IMR-90 (cell line): ENCODE measurements at regions not wholly inside any gene's neighbourhood (a gene's known extent, or its start where the extent isn't known, plus 50 kb on each side); places are given as distances from the start of the nearest gene placed in this dataset.

Experiments used
- ATAC-seq: fragments of 200-7000 bp; cut with Tn5 transposase; 2 replicates; pipeline ENCODE4 v1.9.1; 2020; ENCODE audit warnings: low read depth, mild to moderate bottlenecking, moderate library complexity
- BruUV-seq: library from RNA; stranded (reverse); fragments of 400-500 nt; replicated peaks from 2 replicates; lab custom pipeline; 2021; lab: Mats Ljungman, UMichigan
- CTCF ChIA-PET: fragments of 300-600 bp; formaldehyde crosslinking; extraction: SDS; loops from one replicate; lab custom pipeline; 2021; ENCODE audit warnings: antibody characterized with exemption; lab: Yijun Ruan, JAX
- POLR2A ChIA-PET: fragments of 300-600 bp; sonication (Branson Sonifier 250); formaldehyde crosslinking; loops from one replicate; lab custom pipeline; 2022; ENCODE audit warnings: antibody characterized with exemption; ENCODE audit not compliant: unreplicated experiment; lab: Charles Lee
- DNase-seq: peaks from one replicate; pipeline ENCODE4 v3.0.0; 2013
- H2AFZ ChIP-seq: replicated peaks from 2 replicates; pipeline ENCODE3; 2013; ENCODE audit warnings: low read length, mild to moderate bottlenecking; ENCODE audit not compliant: poor library complexity
- H2AK5ac ChIP-seq: 2 replicates; pipeline ENCODE4 v1.6.1; 2013; ENCODE audit warnings: low read depth, low read length, inconsistent platforms
- H2AK9ac ChIP-seq: replicated peaks from 2 replicates; pipeline ENCODE3; 2013; ENCODE audit warnings: mild to moderate bottlenecking, low read depth, low read length, moderate library complexity; ENCODE audit not compliant: poor library complexity
- H2BK120ac ChIP-seq: 2 replicates; pipeline ENCODE4 v1.6.1; 2013; ENCODE audit warnings: low read depth, low read length, inconsistent platforms
- H2BK15ac ChIP-seq: 3 replicates; pipeline ENCODE4 v1.6.1; 2013; ENCODE audit warnings: low read depth, low read length, inconsistent platforms
- H2BK20ac ChIP-seq: 2 replicates; pipeline ENCODE4 v1.6.1; 2013; ENCODE audit warnings: low read depth, mild to moderate bottlenecking, inconsistent platforms, low read length, moderate library complexity
- H2BK5ac ChIP-seq: 2 replicates; pipeline ENCODE4 v1.6.1; 2013; ENCODE audit warnings: mild to moderate bottlenecking, low read depth, low read length, inconsistent platforms; ENCODE audit not compliant: poor library complexity, severe bottlenecking
- H3K14ac ChIP-seq: replicated peaks from 2 replicates; pipeline ENCODE4 v1.6.1; 2013; ENCODE audit warnings: low read depth, low read length, inconsistent platforms
- H3K18ac ChIP-seq: 2 replicates; pipeline ENCODE4 v1.6.1; 2013; ENCODE audit warnings: low read depth, low read length, control low read depth
- H3K23ac ChIP-seq: 2 replicates; pipeline ENCODE4 v1.6.1; 2013; ENCODE audit warnings: low read depth, low read length, inconsistent platforms
- H3K27ac ChIP-seq: 2 replicates; pipeline ENCODE4 v1.5.1; 2013; ENCODE audit warnings: mild to moderate bottlenecking, control low read depth, low read length; ENCODE audit not compliant: insufficient read depth
- H3K27me3 ChIP-seq: 2 replicates; pipeline ENCODE4 v1.6.1; 2013; ENCODE audit warnings: low read length; ENCODE audit not compliant: control insufficient read depth, insufficient read depth
- H3K36me3 ChIP-seq: 2 replicates; pipeline ENCODE4 v1.6.1; 2013; ENCODE audit warnings: low read length, mixed read lengths; ENCODE audit not compliant: control insufficient read depth, insufficient read depth
- H3K4ac ChIP-seq: 2 replicates; pipeline ENCODE4 v1.6.1; 2013; ENCODE audit warnings: low read depth, low read length, inconsistent platforms
- H3K4me1 ChIP-seq: 2 replicates; pipeline ENCODE4 v1.6.1; 2013; ENCODE audit warnings: low read length, mixed read lengths; ENCODE audit not compliant: control insufficient read depth, insufficient read depth
- H3K4me2 ChIP-seq: 2 replicates; pipeline ENCODE4 v1.6.1; 2013; ENCODE audit warnings: low read depth, mild to moderate bottlenecking, control low read depth, low read length, moderate library complexity
- H3K4me3 ChIP-seq: 2 replicates; pipeline ENCODE4 v1.5.1; 2013; ENCODE audit warnings: low read depth, mild to moderate bottlenecking, control low read depth, low read length, moderate library complexity; ENCODE audit not compliant: insufficient read depth
- H3K56ac ChIP-seq: 2 replicates; pipeline ENCODE4 v1.6.1; 2013; ENCODE audit warnings: low read length, inconsistent platforms; ENCODE audit not compliant: insufficient read depth; ENCODE audit errors: extremely low read depth
- H3K79me1 ChIP-seq, 2 experiments: 2 replicates each; pipeline ENCODE4 v1.6.1; 2013; ENCODE audit warnings: low read length in 2 of 2, inconsistent platforms in 1 of 2, low read depth in 1 of 2
- H3K9ac ChIP-seq: 2 replicates; pipeline ENCODE4 v1.6.1; 2013; ENCODE audit warnings: low read depth, low read length, control low read depth
- H3K9me1 ChIP-seq: 2 replicates; pipeline ENCODE4 v1.6.1; 2013; ENCODE audit warnings: low read length, inconsistent platforms; ENCODE audit not compliant: insufficient read depth
- H3K9me3 ChIP-seq: 2 replicates; pipeline ENCODE4 v1.6.1; 2013; ENCODE audit warnings: low read length; ENCODE audit not compliant: control insufficient read depth, insufficient read depth
- H4K20me1 ChIP-seq: 2 replicates; pipeline ENCODE4 v1.6.1; 2013; ENCODE audit warnings: low read length, inconsistent platforms; ENCODE audit not compliant: insufficient read depth
- H4K5ac ChIP-seq: 2 replicates; pipeline ENCODE4 v1.6.1; 2013; ENCODE audit warnings: mild to moderate bottlenecking, low read depth, low read length, control low read depth
- H4K8ac ChIP-seq, 2 experiments: 2 replicates each; pipeline ENCODE4 v1.6.1; 2013; ENCODE audit warnings: low read depth in 2 of 2, low read length in 2 of 2, control low read depth in 1 of 2, inconsistent platforms in 1 of 2
- H4K91ac ChIP-seq: 2 replicates; pipeline ENCODE4 v1.6.1; 2013; ENCODE audit warnings: low read depth, low read length, inconsistent platforms; ENCODE audit not compliant: insufficient read depth
- BHLHE40 ChIP-seq: fragments of 150-350 bp; IDR thresholded peaks from 2 replicates; pipeline ENCODE4 v1.6.1; 2016; ENCODE audit warnings: mild to moderate bottlenecking, low read depth, low read length
- CEBPB ChIP-seq: IDR thresholded peaks from 2 replicates; pipeline ENCODE4 v1.6.1; 2012; ENCODE audit warnings: low read depth, low read length, improper control_type of control experiment
- CHD1 ChIP-seq: IDR thresholded peaks from 2 replicates; pipeline ENCODE4 v1.6.1; 2012; ENCODE audit warnings: low read depth, low read length, improper control_type of control experiment
- CTCF ChIP-seq: conservative IDR thresholded peaks from 2 replicates; pipeline ENCODE4 v1.5.1; 2012; ENCODE audit warnings: mild to moderate bottlenecking, low read depth, low read length, improper control_type of control experiment
- FOS ChIP-seq: fragments of 150-350 bp; IDR thresholded peaks from 2 replicates; pipeline ENCODE4 v1.6.1; 2016; ENCODE audit warnings: low read depth, low read length
- MAFK ChIP-seq: IDR thresholded peaks from 2 replicates; pipeline ENCODE4 v1.6.1; 2012; ENCODE audit warnings: low read depth, low read length, improper control_type of control experiment
- MXI1 ChIP-seq: IDR thresholded peaks from 2 replicates; pipeline ENCODE4 v1.6.1; 2012; ENCODE audit warnings: low read depth, mild to moderate bottlenecking, low read length, moderate library complexity, borderline replicate concordance
- NFE2L2 ChIP-seq: fragments of 150-350 bp; IDR thresholded peaks from 2 replicates; pipeline ENCODE4 v1.6.1; 2016; ENCODE audit warnings: low read depth, mild to moderate bottlenecking, low read length
- POLR2A ChIP-seq: IDR thresholded peaks from 2 replicates; pipeline ENCODE4 v1.6.1; 2012; ENCODE audit warnings: mild to moderate bottlenecking, low read depth, low read length
- RAD21 ChIP-seq: IDR thresholded peaks from 2 replicates; pipeline ENCODE4 v1.6.1; 2012; ENCODE audit warnings: low read length, improper control_type of control experiment
- RCOR1 ChIP-seq: IDR thresholded peaks from 2 replicates; pipeline ENCODE4 v1.6.1; 2012; ENCODE audit warnings: mild to moderate bottlenecking, low read length, improper control_type of control experiment; ENCODE audit not compliant: insufficient replicate concordance
- RFX5 ChIP-seq: IDR thresholded peaks from 2 replicates; pipeline ENCODE4 v1.8.0; 2012; ENCODE audit warnings: low read depth, mild to moderate bottlenecking, low read length, moderate library complexity
- SMC3 ChIP-seq: fragments of 150-350 bp; IDR thresholded peaks from 2 replicates; pipeline ENCODE4 v1.6.1; 2016; ENCODE audit warnings: low read depth, mild to moderate bottlenecking, antibody characterized with exemption, low read length, moderate library complexity
- dilution Hi-C: fragments of 300-500 bp; cut with HindIII; formaldehyde crosslinking; loops from one replicate; pipeline ENCODE4 v1.14.3; 2018; ENCODE audit warnings: low sequenced_read_pairs; ENCODE audit not compliant: unreplicated experiment
- in situ Hi-C: fragments of 300-500 bp; cut with MboI; formaldehyde crosslinking; loops from 3 replicates; pipeline ENCODE4 v1.14.3; 2019; ENCODE audit warnings: low sequenced_read_pairs, inconsistent platforms, mixed read lengths
- intact Hi-C: fragments of 100-400 bp; cut with micrococcal nuclease; formaldehyde crosslinking; loops from 2 replicates; pipeline ENCODE4 v1.10.0; 2022
- TF ChIP-seq, protein P1 (sequence below): fragments of 150-350 bp; IDR thresholded peaks from 2 replicates; pipeline ENCODE4 v1.6.1; 2017; ENCODE audit warnings: mild to moderate bottlenecking, antibody characterized with exemption, low read length, low read depth
- TF ChIP-seq, protein P2 (sequence below): fragments of 150-350 bp; IDR thresholded peaks from 2 replicates; pipeline ENCODE4 v1.6.1; 2016; ENCODE audit warnings: low read depth, mild to moderate bottlenecking, low read length, moderate library complexity, borderline replicate concordance

- CTCF ChIA-PET = no interaction called here
- in situ Hi-C loops = no loop called here
Measured at GRCh38 chr5:74098941-74099340, 472.9 kb downstream of the ARHGEF28 start.

More at GRCh38 chr5:74098941-74099340, 472.9 kb downstream of the ARHGEF28 start:
- no peak overlapping the region for H2BK5ac ChIP-seq
- H2AK9ac ChIP-seq = no peak overlapping the region
- H3K79me1 ChIP-seq = no peaks in the 10 kb centered on the region
- no peak overlapping the region for H4K5ac ChIP-seq
- H3K4ac ChIP-seq = no peak overlapping the region
- H4K20me1 ChIP-seq = no peaks in the 10 kb centered on the region
- H3K9ac ChIP-seq = no peak overlapping the region
- H2BK15ac ChIP-seq = no peak overlapping the region
- H3K4me3 ChIP-seq = no peak overlapping the region
- no peak overlapping the region for H3K18ac ChIP-seq
- TF ChIP-seq BHLHE40 (no peak), SMC3 (no peak), POLR2A (no peak), CEBPB (no peak), FOS (no peak), RFX5 (no peak), RCOR1 (no peak), CHD1 (no peak), RAD21 (no peak), NFE2L2 (no peak), MAFK (no peak), CTCF (no peak), MXI1 (no peak)
- TF ChIP-seq, protein P1, sequence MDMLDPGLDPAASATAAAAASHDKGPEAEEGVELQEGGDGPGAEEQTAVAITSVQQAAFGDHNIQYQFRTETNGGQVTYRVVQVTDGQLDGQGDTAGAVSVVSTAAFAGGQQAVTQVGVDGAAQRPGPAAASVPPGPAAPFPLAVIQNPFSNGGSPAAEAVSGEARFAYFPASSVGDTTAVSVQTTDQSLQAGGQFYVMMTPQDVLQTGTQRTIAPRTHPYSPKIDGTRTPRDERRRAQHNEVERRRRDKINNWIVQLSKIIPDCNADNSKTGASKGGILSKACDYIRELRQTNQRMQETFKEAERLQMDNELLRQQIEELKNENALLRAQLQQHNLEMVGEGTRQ = no peak
- TF ChIP-seq, protein P2, sequence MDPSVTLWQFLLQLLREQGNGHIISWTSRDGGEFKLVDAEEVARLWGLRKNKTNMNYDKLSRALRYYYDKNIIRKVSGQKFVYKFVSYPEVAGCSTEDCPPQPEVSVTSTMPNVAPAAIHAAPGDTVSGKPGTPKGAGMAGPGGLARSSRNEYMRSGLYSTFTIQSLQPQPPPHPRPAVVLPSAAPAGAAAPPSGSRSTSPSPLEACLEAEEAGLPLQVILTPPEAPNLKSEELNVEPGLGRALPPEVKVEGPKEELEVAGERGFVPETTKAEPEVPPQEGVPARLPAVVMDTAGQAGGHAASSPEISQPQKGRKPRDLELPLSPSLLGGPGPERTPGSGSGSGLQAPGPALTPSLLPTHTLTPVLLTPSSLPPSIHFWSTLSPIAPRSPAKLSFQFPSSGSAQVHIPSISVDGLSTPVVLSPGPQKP = no peak
- H2BK20ac ChIP-seq = no peak overlapping the region
- no peak overlapping the region for H2AFZ ChIP-seq
- no peak overlapping the region for H4K8ac ChIP-seq
- H3K9me3 ChIP-seq = peaks cover 4% of the 10 kb centered on the region
- H4K91ac ChIP-seq = no peak overlapping the region
- no TSS peak for BruUV-seq
- POLR2A ChIA-PET = no interaction called here
- H3K23ac ChIP-seq = no peak overlapping the region
- no peak overlapping the region for H3K4me2 ChIP-seq
- dilution Hi-C loops = no loop called here
- no peak overlapping the region for H3K56ac ChIP-seq
- H3K4me1 ChIP-seq = no peaks in the 10 kb centered on the region
- H3K36me3 ChIP-seq = no peaks in the 10 kb centered on the region
- H3K9me1 ChIP-seq = peaks cover 5% of the 10 kb centered on the region; the same call in 1 of the 2 replicates
- ATAC-seq = no peak
- H2BK120ac ChIP-seq = no peak overlapping the region
- H3K14ac ChIP-seq = no peak overlapping the region
- no peak overlapping the region for H2AK5ac ChIP-seq
- no peak for DNase-seq
- H3K27ac ChIP-seq = no peak overlapping the region
- H3K27me3 ChIP-seq = no peaks in the 10 kb centered on the region
- intact Hi-C loops = no loop called here
